ENCODE measurements at regions not wholly inside any gene's neighbourhood (a gene's known extent, or its start where the extent isn't known, plus 50 kb on each side); places are given as distances from the start of the nearest gene placed in this dataset.

- no peak for DNase-seq (ENCODE audit: low read depth in 2 of 2)
These were observed 647.8 kb downstream of the SATB2 start for GRCh38 chr2:198809976-198810375.

- no peak for DNase-seq (ENCODE audit: low read depth in 2 of 2)
These were observed 650.6 kb downstream of the SATB2 start for GRCh38 chr2:198807131-198807530.

- no peak for DNase-seq (ENCODE audit: low read depth in 2 of 2)
These were observed 662.3 kb downstream of the SATB2 start for GRCh38 chr2:198795419-198795818.

GRCh38 chr2:198791623-198792022 lies 666.1 kb downstream of the SATB2 start:
- DNase-seq (ENCODE audit: low read depth in 2 of 2), result no peak

- DNase-seq (ENCODE audit: low read depth in 2 of 2), result no peak
These were observed 669.1 kb downstream of the SATB2 start for GRCh38 chr2:198788676-198789075.

GRCh38 chr2:198782734-198783133 lies 675.0 kb downstream of the SATB2 start:
- no peak for DNase-seq (ENCODE audit: low read depth in 2 of 2)

- no peak for DNase-seq (ENCODE audit: low read depth in 2 of 2)
These were observed 680.9 kb downstream of the SATB2 start for GRCh38 chr2:198776616-198777406.

GRCh38 chr2:198775737-198776136 lies 682.0 kb downstream of the SATB2 start:
- DNase-seq (ENCODE audit: low read depth in 2 of 2), result no peak

GRCh38 chr2:198774576-198774975 lies 683.2 kb downstream of the SATB2 start:
- no peak for DNase-seq (ENCODE audit: low read depth in 2 of 2)

GRCh38 chr2:198767694-198768093 lies 690.0 kb downstream of the SATB2 start:
- no peak for DNase-seq (ENCODE audit: low read depth in 2 of 2)

- no peak for DNase-seq (ENCODE audit: low read depth in 2 of 2)
These were observed 693.9 kb downstream of the SATB2 start for GRCh38 chr2:198763793-198764192.

- no peak for DNase-seq (ENCODE audit: low read depth in 2 of 2)
These were observed 695.3 kb downstream of the SATB2 start for GRCh38 chr2:198762441-198762840.

- no peak for DNase-seq (ENCODE audit: low read depth in 2 of 2)
These were observed 700.7 kb downstream of the SATB2 start for GRCh38 chr2:198757069-198757468.

- no peak for DNase-seq (ENCODE audit: low read depth in 2 of 2)
These were observed 701.6 kb downstream of the SATB2 start for GRCh38 chr2:198756166-198756565.

- DNase-seq (ENCODE audit: low read depth in 2 of 2), result no peak
These were observed 704.6 kb downstream of the SATB2 start for GRCh38 chr2:198753101-198753500.

- no peak for DNase-seq (ENCODE audit: low read depth in 2 of 2)
These were observed 708.4 kb downstream of the SATB2 start for GRCh38 chr2:198749364-198749763.

- no peak for DNase-seq (ENCODE audit: low read depth in 2 of 2)
These were observed 725.8 kb downstream of the SATB2 start for GRCh38 chr2:198731842-198732399.

GRCh38 chr2:198720266-198720665 lies 737.5 kb downstream of the SATB2 start:
- no peak for DNase-seq (ENCODE audit: low read depth in 2 of 2)

GRCh38 chr2:198717451-198717850 lies 740.3 kb downstream of the SATB2 start:
- no peak for DNase-seq (ENCODE audit: low read depth in 2 of 2)

- no peak for DNase-seq (ENCODE audit: low read depth in 2 of 2)
These were observed 742.4 kb downstream of the SATB2 start for GRCh38 chr2:198715302-198715835.

GRCh38 chr2:198712485-198712884 lies 745.3 kb downstream of the SATB2 start:
- no peak for DNase-seq (ENCODE audit: low read depth in 2 of 2)

- DNase-seq (ENCODE audit: low read depth in 2 of 2), result no peak
These were observed 746.3 kb downstream of the SATB2 start for GRCh38 chr2:198711484-198711883.

GRCh38 chr2:198710562-198710961 lies 747.2 kb downstream of the SATB2 start:
- no peak for DNase-seq (ENCODE audit: low read depth in 2 of 2)
